OCI-LY7 (cell line): ENCODE measurements at regions not wholly inside any gene's neighbourhood (a gene's known extent, or its start where the extent isn't known, plus 50 kb on each side); places are given as distances from the start of the nearest gene placed in this dataset.

Experiments used
- EZH2phosphoT487 ChIP-seq: fragments of 200-600 bp; sonication (generic); IDR thresholded peaks from 2 replicates; pipeline ENCODE4 v1.6.1; 2018; ENCODE audit warnings: low read depth, borderline replicate concordance, mild to moderate bottlenecking, mixed run types, antibody characterized with exemption, low read length, moderate library complexity, mixed read lengths
- TF ChIP-seq, protein P1 (sequence below): fragments of 200-600 bp; sonication (generic); conservative IDR thresholded peaks from 2 replicates; pipeline ENCODE4 v1.5.1; 2014; ENCODE audit warnings: mild to moderate bottlenecking, antibody characterized with exemption, low read length, moderate library complexity, mixed read lengths

- TF ChIP-seq, protein P1, sequence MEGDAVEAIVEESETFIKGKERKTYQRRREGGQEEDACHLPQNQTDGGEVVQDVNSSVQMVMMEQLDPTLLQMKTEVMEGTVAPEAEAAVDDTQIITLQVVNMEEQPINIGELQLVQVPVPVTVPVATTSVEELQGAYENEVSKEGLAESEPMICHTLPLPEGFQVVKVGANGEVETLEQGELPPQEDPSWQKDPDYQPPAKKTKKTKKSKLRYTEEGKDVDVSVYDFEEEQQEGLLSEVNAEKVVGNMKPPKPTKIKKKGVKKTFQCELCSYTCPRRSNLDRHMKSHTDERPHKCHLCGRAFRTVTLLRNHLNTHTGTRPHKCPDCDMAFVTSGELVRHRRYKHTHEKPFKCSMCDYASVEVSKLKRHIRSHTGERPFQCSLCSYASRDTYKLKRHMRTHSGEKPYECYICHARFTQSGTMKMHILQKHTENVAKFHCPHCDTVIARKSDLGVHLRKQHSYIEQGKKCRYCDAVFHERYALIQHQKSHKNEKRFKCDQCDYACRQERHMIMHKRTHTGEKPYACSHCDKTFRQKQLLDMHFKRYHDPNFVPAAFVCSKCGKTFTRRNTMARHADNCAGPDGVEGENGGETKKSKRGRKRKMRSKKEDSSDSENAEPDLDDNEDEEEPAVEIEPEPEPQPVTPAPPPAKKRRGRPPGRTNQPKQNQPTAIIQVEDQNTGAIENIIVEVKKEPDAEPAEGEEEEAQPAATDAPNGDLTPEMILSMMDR, result no peak
- no peak for TF ChIP-seq EZH2phosphoT487
These were observed 177.2 kb upstream of the KLF14 start for GRCh38 chr7:130910949-130911944.
